Suprapubic skin (tissue), 4 donors: ENCODE measurements at regions not wholly inside any gene's neighbourhood (a gene's known extent, or its start where the extent isn't known, plus 50 kb on each side); places are given as distances from the start of the nearest gene placed in this dataset.

Experiments used
- DNase-seq, 2 donors: peaks; one replicate each; pipeline ENCODE4 v3.0.0-alpha.2; 2019; ENCODE audit warnings: low spot score in 2 of 2
- H3K27ac ChIP-seq: fragments of 200-600 bp; sonication (generic); one replicate; pipeline ENCODE4 v1.5.1; 2019
- H3K27me3 ChIP-seq: fragments of 200-600 bp; sonication (generic); one replicate; pipeline ENCODE4 v1.5.1; 2019
- H3K36me3 ChIP-seq: fragments of 200-600 bp; sonication (generic); one replicate; pipeline ENCODE4 v1.5.1; 2019
- H3K4me1 ChIP-seq: fragments of 200-600 bp; sonication (generic); one replicate; pipeline ENCODE4 v1.5.1; 2019
- H3K4me3 ChIP-seq: fragments of 200-600 bp; sonication (generic); one replicate; pipeline ENCODE4 v1.5.1; 2019; ENCODE audit warnings: mild to moderate bottlenecking
- H3K9me3 ChIP-seq: fragments of 200-600 bp; sonication (generic); one replicate; pipeline ENCODE4 v1.5.1; 2019
- EP300 ChIP-seq: sonication (generic); formaldehyde crosslinking; IDR thresholded peaks from one replicate; pipeline ENCODE4 v1.6.1; 2017; ENCODE audit warnings: antibody characterized with exemption
- POLR2A ChIP-seq, 2 donors: fragments of 450-650 bp; IDR thresholded peaks; one replicate each; pipeline ENCODE4 v1.6.1; 2017; ENCODE audit warnings: antibody characterized with exemption in 2 of 2, mild to moderate bottlenecking in 2 of 2, moderate library complexity in 2 of 2
- POLR2AphosphoS5 ChIP-seq, 3 donors: sonication (generic); formaldehyde crosslinking; IDR thresholded peaks; one replicate each; pipeline ENCODE4 v1.6.1; 2017; ENCODE audit warnings: antibody characterized with exemption in 3 of 3
- WGBS: methylation state at CpG from one replicate; pipeline ENCODE4 v1.1.5; 2018; 5-methylcytosine and 5-hydroxymethylcytosine counted together
- TF ChIP-seq, protein P1 (sequence below), 2 donors: fragments of 200-600 bp in 1 of 2; fragments of 450-650 bp in 1 of 2; sonication (generic) in 1 of 2; IDR thresholded peaks; one replicate each; pipeline ENCODE4 v1.5.1; 2016 to 2019; ENCODE audit warnings: antibody characterized with exemption in 2 of 2, mild to moderate bottlenecking in 1 of 2, moderate library complexity in 1 of 2

DNA sequence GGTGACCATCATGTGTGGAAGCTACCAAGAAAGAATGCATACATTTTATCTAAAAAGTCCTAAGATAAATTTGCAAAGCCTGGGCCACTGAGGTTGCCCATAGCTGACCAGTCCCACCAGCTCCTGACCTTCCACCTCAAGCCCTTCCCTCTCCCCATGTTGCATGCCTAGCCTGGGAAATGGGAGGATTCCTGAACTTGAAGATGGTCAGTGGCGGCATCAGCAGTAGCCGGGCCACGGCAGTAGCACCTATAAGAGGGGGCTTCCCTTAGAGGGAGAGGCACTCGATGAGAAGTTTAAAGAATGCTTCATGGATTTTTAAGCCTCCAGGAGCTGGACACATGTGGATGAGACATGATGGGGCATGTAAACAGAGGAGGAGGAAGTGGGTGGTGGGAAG lies 172.1 kb downstream of the KLF13 start:
- Histone ChIP-seq H3K27me3 (no peaks in the 10 kb centered on the region), H3K4me1 (no peaks in the 10 kb centered on the region), H3K4me3 (no peak overlapping the region), H3K36me3 (no peaks in the 10 kb centered on the region), H3K27ac (no peak overlapping the region), H3K9me3 (no peaks in the 10 kb centered on the region)
- TF ChIP-seq EP300 (no peak), POLR2AphosphoS5 (IDR thresholded peaks at IDR 0.05) (no peak), POLR2A (IDR thresholded peaks at IDR 0.05) (no peak)
- TF ChIP-seq, protein P1, sequence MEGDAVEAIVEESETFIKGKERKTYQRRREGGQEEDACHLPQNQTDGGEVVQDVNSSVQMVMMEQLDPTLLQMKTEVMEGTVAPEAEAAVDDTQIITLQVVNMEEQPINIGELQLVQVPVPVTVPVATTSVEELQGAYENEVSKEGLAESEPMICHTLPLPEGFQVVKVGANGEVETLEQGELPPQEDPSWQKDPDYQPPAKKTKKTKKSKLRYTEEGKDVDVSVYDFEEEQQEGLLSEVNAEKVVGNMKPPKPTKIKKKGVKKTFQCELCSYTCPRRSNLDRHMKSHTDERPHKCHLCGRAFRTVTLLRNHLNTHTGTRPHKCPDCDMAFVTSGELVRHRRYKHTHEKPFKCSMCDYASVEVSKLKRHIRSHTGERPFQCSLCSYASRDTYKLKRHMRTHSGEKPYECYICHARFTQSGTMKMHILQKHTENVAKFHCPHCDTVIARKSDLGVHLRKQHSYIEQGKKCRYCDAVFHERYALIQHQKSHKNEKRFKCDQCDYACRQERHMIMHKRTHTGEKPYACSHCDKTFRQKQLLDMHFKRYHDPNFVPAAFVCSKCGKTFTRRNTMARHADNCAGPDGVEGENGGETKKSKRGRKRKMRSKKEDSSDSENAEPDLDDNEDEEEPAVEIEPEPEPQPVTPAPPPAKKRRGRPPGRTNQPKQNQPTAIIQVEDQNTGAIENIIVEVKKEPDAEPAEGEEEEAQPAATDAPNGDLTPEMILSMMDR (IDR thresholded peaks at IDR 0.05) = no peak
- no peak for DNase-seq
- WGBS = 90% methylated on average over 4 of the region's 4 CpGs

DNA sequence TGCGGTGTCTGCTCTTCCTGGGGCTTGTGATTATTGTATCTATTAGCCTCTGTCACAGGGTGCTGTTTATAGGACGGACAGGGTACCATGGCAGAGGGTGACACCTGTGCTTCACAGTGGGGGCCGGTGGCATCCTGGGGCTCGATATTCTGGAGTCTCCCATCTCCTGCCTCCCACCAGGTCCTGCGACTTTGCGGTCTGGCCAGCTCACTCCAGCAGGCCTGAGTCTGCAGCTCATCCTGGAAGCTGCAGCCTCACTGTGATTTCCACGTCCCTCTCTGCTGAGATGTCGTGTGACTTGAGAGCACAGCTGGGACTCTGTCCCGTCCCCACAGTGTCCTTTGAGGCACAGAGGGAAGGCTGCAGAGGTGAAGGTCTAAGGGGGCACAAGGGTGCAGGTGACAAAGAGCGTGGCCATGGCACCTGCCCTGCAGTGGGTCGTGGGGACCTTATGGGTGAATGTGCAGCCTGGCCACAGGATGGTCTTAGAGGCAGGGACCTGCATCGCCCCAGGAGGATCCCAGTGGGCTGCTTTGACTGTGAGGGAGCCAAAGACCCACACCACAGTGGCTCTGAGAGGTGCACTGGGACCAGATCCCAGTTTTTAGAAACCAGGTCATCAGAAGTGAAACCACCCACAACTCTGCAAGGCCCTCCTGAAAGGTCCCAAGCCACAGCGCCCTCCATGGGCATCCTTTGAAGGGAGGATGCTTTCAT lies 172.8 kb downstream of the KLF13 start:
- Histone ChIP-seq H3K36me3 (no peaks in the 10 kb centered on the region), H3K4me3 (no peak overlapping the region), H3K9me3 (no peaks in the 10 kb centered on the region), H3K4me1 (no peaks in the 10 kb centered on the region), H3K27ac (no peak overlapping the region), H3K27me3 (no peaks in the 10 kb centered on the region)
- TF ChIP-seq EP300 (no peak), POLR2A (IDR thresholded peaks at IDR 0.05) (no peak), POLR2AphosphoS5 (IDR thresholded peaks at IDR 0.05) (no peak)
- TF ChIP-seq, protein P1 (IDR thresholded peaks at IDR 0.05) = no peak
- no peak for DNase-seq
- WGBS = 85% methylated on average over 8 of the region's 13 CpGs

DNA sequence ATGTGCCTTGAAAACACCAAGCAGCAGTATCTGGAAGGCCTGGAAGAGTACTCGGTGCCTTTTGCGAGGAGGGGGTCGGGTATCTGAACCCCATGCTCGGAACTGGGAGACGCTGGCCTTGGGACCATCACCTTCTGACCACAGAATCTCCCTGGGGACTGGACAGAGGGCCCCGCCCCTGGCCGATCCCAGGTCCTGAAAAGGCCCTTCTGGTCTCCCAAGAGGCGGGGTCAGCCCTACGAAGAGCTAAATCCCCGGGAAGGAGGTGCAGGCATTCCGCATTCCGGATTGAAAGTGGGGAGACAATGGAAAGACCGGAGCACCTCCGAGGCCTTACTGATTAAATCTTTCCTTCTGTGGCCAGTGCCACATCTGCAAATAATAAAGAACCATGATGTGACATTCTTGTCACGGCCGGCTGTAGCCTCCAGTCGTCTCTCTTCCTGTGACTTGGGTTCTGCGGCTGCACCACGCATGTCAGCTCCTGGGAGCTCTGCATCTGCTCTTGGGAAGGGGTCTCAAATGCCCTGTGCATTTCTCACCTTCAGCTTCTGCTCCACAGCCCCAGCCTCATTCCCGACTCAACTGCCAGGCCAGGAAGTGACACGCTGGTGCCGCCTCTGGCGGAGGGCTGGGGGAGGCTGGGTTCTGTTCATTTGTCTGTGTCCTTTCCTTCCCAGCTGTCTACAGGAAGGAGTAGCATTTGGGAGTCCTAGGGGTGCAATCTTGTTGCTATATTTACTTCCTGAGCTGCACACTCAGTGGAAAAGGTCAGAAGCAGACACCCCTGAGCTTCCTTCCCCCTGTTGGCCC lies 173.5 kb downstream of the KLF13 start:
- no peaks in the 10 kb centered on the region for H3K9me3 ChIP-seq
- H3K4me1 ChIP-seq = no peaks in the 10 kb centered on the region
- DNase-seq = no peak
- no peaks in the 10 kb centered on the region for H3K36me3 ChIP-seq
- WGBS = 79% methylated on average over 18 of the region's 23 CpGs
- TF ChIP-seq, protein P1 (IDR thresholded peaks at IDR 0.05) = no peak
- TF ChIP-seq POLR2AphosphoS5 (IDR thresholded peaks at IDR 0.05) = no peak
- H3K27me3 ChIP-seq = no peaks in the 10 kb centered on the region
- no peak overlapping the region for H3K27ac ChIP-seq
- no peak overlapping the region for H3K4me3 ChIP-seq

DNA sequence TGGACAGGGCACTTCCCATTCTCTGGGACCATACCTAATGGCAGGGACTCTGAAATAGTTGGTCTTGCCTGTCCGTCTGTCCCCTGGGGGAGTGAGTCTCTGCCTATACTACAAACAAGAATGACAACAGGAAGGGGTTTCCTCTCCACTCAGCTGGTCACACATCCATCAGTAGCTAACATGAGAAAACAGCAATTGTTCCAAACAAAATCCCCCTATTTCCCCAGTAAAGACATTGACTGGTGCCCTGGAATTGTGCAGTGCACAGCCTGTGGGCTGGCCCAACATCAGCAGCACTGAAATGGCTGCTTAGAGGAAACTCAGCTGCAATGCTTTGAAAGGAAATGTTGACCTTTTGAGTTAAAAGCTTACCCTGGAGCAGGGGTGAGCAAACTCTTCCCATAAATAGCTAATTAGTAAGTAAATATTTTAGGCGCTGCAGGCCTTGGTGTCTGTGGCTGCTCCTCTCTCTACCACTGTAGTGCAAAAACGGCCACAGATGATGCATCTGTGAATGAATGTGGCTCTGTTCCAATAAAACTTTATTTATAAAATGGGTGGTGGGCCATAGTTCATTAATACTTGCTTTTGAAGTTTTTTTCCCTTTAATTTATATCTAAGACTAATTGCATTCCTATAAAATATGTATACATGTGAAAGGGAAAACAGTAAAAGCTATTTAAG lies 174.3 kb downstream of the KLF13 start:
- no peak for DNase-seq
- Histone ChIP-seq H3K4me3 (no peak overlapping the region), H3K4me1 (no peaks in the 10 kb centered on the region), H3K9me3 (no peaks in the 10 kb centered on the region), H3K27me3 (no peaks in the 10 kb centered on the region), H3K27ac (no peak overlapping the region), H3K36me3 (no peaks in the 10 kb centered on the region)
- WGBS = 73% methylated on average over 3 of the region's 3 CpGs
- TF ChIP-seq POLR2A (IDR thresholded peaks at IDR 0.05) (no peak), EP300 (no peak), POLR2AphosphoS5 (IDR thresholded peaks at IDR 0.05) (no peak)
- TF ChIP-seq, protein P1 (IDR thresholded peaks at IDR 0.05) = no peak
